NCI-H1105 treated with DMSO at 0.1 percent for 48 hours (cell line): ENCODE measurements at regions not wholly inside any gene's neighbourhood (a gene's known extent, or its start where the extent isn't known, plus 50 kb on each side); places are given as distances from the start of the nearest gene placed in this dataset.
"Not testable (repeated sequence)": the region's sequence is repeated elsewhere in the genome, so short reads cannot be mapped to it uniquely, and the experiment has no call there.

ENCODE experiments used
- DNase-seq: peaks from one replicate; lab custom pipeline; 2025; lab: John Stamatoyannopoulos, UW

GRCh38 chr11:112650527-112650926 lies 310.7 kb upstream of the NCAM1 start:
- DNase-seq = no peak

GRCh38 chr11:112651386-112651785 lies 309.8 kb upstream of the NCAM1 start:
- no peak for DNase-seq

GRCh38 chr11:112652786-112653390 lies 308.3 kb upstream of the NCAM1 start:
- no peak for DNase-seq

- peak; percentile 10 for DNase-seq
Measured at GRCh38 chr11:112655371-112655770, 305.8 kb upstream of the NCAM1 start.

- no peak for DNase-seq
Measured at GRCh38 chr11:112656772-112657428, 304.3 kb upstream of the NCAM1 start.

GRCh38 chr11:112658431-112658878 lies 302.8 kb upstream of the NCAM1 start:
- DNase-seq = no peak

- DNase-seq = no peak
Measured at GRCh38 chr11:112661146-112661545, 300.1 kb upstream of the NCAM1 start.

- no peak for DNase-seq
Measured at GRCh38 chr11:112661571-112661970, 299.6 kb upstream of the NCAM1 start.

GRCh38 chr11:112662554-112662953 lies 298.7 kb upstream of the NCAM1 start:
- no peak for DNase-seq

GRCh38 chr11:112663947-112664634 lies 297.1 kb upstream of the NCAM1 start:
- no peak for DNase-seq

GRCh38 chr11:112665291-112665690 lies 295.9 kb upstream of the NCAM1 start:
- no peak for DNase-seq

GRCh38 chr11:112666253-112666652 lies 295.0 kb upstream of the NCAM1 start:
- DNase-seq = no peak

- no peak for DNase-seq
Measured at GRCh38 chr11:112670806-112671570, 290.2 kb upstream of the NCAM1 start.

GRCh38 chr11:112673401-112673800 lies 287.8 kb upstream of the NCAM1 start:
- not testable (repeated sequence) for DNase-seq

GRCh38 chr11:112685111-112685510 lies 276.1 kb upstream of the NCAM1 start:
- no peak for DNase-seq

GRCh38 chr11:112689851-112690250 lies 271.4 kb upstream of the NCAM1 start:
- DNase-seq = no peak

GRCh38 chr11:112693781-112694180 lies 267.4 kb upstream of the NCAM1 start:
- no peak for DNase-seq

GRCh38 chr11:112694245-112694644 lies 267.0 kb upstream of the NCAM1 start:
- DNase-seq = no peak

- DNase-seq = no peak
Measured at GRCh38 chr11:112694813-112695212, 266.4 kb upstream of the NCAM1 start.

GRCh38 chr11:112697391-112698178 lies 263.6 kb upstream of the NCAM1 start:
- DNase-seq = no peak

- no peak for DNase-seq
Measured at GRCh38 chr11:112705148-112705547, 256.1 kb upstream of the NCAM1 start.

- DNase-seq = no peak
Measured at GRCh38 chr11:112706863-112707262, 254.4 kb upstream of the NCAM1 start.
